GM19372 (cell line): ENCODE measurements at regions not wholly inside any gene's neighbourhood (a gene's known extent, or its start where the extent isn't known, plus 50 kb on each side); places are given as distances from the start of the nearest gene placed in this dataset.
"Not testable (repeated sequence)": the region's sequence is repeated elsewhere in the genome, so short reads cannot be mapped to it uniquely, and the experiment has no call there.

ENCODE experiments used
- ATAC-seq: cut with Tn5 transposase; IDR thresholded peaks from one replicate; pipeline ENCODE4 v1.9.1; 2021; ENCODE audit warnings: mild to moderate bottlenecking, low read depth, moderate library complexity; ENCODE audit not compliant: unreplicated experiment

DNA sequence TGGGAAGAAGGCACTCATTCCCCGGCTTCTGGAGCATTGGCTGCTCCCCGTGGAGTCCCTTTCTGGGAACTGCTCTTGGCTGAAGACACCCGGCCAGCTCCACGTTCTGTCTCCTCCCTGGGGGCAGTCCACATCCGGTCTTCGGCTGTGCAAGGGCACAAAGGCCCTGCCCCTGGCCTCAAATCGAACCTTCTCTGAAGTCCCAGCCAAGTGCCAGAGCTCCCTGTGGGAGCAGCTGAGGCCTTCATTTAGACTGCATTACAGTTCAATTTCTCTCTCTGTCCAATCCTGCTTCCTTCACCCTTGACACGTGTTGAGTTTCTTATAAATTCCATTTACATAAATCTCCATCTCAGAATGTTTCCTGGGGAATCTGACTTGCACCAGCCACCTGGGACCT, 132.9 kb upstream of the POU3F1 start:
- ATAC-seq, result no peak

GRCh38 chr1:38178216-38178615, 131.6 kb upstream of the POU3F1 start:
- ATAC-seq, result no peak

GRCh38 chr1:38175121-38175520, 128.5 kb upstream of the POU3F1 start:
- ATAC-seq, result no peak

DNA sequence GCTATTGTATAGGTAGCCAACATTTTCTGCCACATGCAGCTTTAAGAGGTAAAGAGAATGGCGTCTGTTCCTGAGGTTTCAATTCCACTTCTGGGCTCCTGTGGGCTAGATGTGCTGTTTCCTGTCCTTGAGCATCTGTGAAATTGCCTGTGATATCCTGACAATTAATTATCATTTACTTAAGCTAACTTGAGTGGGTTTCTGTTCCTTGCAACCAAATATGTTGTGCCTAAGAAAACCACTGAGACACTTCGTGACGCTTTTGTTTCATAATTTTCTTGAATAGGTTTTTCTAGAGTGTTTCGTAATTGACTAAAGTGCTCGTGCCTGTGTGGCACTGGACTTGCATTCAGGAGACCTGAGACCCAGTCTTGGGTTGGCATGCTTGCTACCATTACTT, 127.3 kb upstream of the POU3F1 start:
- ATAC-seq, result no peak

DNA sequence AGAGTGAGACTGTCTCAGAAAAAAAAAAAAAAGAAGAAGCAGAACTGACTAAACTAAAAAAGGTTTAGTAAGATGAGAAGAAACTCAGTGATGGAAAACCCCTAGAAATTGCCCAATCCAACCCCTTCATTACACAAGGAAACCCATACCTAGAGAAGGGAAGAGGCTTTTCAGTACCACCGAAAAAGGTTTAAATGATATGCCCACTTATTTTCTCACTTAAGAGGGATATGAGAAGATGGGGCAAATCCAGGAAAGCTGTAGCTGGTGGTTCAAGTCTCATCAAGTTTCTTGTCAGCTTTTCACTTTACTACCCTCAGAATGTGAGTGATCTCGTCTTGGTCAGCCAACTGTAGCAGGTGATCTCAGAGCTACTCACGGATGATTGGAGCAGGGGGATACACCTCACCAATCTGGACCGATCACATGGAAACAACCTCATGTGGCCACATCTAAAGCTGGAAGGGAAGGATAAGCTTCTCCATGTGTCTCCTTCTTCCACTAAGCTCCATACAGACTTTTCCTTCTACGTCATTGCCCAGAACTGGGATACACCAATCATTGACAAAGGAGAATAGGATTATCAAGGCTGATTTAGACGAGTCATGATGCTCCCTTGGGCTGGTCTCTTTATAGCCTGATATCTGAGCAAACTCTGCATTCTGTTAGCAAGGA, 126.7 kb upstream of the POU3F1 start:
- no peak for ATAC-seq

GRCh38 chr1:38169121-38169520, 122.5 kb upstream of the POU3F1 start:
- ATAC-seq, result no peak

GRCh38 chr1:38168365-38168764, 121.8 kb upstream of the POU3F1 start:
- ATAC-seq, result no peak

DNA sequence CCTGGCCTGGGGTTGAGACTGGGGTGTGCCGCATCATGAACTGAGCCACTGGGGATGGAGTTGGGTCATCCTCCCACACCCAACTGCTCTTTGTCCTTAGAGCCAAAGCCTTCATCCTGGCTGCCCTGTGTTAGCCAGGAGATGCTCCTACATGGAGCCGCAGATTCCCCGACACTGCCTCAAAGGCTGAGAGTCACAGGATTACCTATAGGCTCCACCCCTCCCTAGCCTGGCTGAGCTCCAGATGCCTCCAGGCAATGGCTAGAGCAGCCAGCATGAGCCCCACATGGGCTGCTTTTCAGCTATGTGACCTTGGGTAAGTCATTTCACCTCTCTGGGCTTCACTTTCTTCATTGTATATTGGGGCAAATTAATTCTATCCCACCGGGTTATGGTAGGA, 119.9 kb upstream of the POU3F1 start:
- ATAC-seq, result no peak

GRCh38 chr1:38153778-38154470, 107.3 kb upstream of the POU3F1 start:
- ATAC-seq, result no peak

DNA sequence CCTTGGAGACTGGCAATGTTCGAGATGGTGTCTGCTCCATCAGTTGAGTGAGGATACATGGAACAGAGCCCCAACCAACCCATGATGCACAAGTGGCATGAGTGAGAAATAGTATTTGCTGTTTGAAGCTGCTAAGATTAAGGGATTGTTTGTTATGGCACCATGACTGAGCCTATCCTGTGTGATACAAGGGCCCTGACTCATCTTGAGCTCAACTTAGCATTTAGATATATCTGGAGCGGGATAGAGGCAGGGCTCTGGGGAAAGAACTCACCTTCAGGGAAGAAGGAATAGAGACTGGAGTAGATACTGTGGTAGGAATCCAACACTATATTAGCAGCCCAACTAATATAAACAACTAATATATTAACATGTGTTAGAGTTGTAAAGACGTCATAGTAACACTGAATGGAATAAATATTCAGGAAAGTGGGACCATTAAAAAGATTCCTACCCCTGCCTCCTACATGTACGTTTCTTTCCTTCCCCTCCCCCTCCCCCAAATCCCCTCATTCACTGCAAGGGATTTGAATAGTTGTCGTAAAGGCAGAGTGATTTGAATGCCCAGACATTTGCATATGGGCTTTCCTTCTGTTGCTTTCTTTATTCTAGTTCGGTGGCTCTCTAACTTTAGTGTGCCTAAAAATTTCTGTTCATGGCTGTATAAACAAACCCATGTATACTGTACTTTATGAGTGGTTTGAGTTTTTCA, 106.6 kb upstream of the POU3F1 start:
- ATAC-seq, result no peak

DNA sequence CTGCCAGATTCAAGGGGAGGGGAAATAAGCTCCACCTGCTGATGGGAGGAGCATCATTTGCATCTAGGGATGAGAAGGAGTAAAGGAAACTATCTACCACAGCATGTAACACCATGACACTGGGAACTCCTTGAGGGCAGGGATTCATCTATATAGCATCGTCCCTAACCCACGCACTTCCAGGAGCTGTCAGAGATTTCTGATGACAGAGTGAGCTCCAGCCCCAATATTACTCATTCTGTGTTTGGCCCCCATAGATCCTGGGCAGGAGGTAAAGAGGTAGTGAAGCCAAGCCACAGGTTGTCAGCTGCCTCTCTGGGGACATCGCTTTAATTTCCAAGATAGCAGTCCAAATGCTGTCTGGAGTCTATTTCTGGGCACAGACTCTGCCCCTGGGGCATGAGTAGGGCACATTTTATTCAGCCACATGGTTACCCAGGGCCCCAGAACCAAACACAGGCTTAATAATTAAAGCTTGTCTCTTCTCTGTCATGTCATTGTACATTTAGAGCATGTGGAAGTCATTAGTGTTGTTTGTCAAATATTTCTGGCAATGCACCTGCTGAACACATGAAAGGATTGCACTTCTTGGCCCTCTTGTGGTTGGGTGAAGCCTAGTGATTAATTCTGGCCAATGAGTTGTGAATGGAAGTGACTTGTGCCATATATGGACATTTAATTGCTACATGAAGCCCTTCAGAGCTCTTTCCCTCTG, 105.9 kb upstream of the POU3F1 start:
- no peak for ATAC-seq

DNA sequence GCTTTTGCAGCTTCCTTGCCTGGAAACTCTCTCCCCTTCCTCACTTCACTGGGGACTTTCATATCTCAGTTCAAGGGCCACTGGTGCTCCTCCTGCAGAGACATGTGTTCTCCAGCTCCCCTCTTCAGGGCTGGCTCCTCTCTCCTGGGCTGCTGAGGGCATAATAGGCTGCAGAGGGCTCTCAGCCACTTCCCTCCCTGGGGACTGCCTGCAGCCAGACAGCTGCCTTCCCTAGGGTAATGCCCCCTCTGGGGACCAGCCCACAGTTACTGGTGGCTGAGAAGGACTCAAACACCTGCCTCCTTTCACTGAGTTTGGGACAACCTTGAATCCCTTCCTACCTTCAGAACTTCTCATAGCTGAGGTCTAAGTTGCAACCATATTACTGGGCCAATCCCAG, 104.8 kb upstream of the POU3F1 start:
- ATAC-seq, result no peak

DNA sequence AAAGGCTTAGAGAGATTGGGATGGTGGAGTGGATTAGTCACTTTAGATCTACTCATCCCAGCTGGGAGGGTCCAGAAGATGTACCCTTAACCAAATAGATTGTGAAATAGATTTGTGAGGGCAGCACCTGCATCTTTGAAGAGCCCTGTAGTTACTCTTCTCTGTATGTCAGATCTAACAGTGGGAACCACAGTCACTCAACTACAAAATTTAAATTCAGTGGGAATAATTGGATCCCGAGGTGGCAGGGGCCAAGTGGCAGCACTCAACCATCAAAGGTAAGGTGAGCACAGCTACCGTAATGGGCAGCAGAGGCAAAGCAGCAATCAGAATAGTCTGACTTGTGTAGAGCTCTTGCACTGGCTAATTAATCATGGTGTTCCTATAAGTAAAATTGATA, 99.5 kb upstream of the POU3F1 start:
- ATAC-seq, result not testable (repeated sequence)

DNA sequence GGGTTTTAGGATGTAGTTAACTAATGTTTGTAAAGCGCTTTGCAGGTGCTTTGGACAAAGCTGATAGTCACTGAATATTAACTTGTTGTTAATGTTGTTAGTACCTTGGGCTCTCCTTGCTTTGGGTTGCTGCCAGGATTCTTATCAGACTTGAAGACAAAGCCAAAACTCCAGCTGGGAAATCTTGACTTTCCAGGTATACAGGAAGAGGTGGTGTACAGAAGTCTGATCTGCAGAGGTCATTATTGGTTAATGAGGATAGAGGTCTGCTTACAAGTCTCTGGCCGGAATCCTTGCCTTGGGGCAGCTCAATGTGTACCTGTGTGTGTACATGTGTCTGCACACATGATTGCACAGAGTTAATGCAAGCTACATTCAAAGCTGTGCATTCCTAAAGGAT, 96.0 kb upstream of the POU3F1 start:
- no peak for ATAC-seq

- no peak for ATAC-seq
Measured at GRCh38 chr1:38141483-38141882, 94.9 kb upstream of the POU3F1 start.

DNA sequence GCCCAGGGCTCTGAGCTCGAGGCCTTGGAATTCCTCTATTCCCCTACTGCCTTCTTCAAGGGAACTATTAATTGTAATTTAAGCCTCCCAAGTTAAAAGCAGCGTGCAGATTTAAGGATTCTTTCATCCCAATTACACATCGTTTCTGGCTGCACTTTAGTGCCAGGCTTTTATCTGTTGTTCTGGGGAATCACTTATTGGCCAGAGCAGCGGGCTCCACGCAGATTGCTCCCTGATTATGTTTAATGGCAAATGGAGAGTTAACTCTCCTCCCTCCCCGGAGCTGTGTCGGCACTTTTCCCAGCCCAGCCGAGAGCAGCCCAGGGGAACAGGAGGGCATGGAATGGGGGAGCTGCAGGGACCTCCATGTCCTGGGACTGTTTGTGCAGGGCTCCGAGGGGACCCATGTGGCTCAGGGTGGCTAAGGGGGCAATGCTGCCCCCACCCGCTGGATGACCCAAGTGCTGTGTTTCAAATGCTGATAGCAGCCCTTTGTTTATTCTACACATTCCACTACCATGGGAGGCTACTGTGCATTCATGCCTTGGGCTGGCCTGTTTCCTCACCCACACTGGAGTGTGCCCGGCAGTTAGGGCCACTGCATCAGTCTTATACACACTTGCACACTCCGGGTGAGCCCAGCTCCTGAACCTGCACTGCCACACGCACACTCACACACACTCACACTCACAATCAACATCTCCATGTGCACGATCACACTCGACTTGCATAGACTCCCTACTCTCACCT, 93.3 kb upstream of the POU3F1 start:
- no peak for ATAC-seq

DNA sequence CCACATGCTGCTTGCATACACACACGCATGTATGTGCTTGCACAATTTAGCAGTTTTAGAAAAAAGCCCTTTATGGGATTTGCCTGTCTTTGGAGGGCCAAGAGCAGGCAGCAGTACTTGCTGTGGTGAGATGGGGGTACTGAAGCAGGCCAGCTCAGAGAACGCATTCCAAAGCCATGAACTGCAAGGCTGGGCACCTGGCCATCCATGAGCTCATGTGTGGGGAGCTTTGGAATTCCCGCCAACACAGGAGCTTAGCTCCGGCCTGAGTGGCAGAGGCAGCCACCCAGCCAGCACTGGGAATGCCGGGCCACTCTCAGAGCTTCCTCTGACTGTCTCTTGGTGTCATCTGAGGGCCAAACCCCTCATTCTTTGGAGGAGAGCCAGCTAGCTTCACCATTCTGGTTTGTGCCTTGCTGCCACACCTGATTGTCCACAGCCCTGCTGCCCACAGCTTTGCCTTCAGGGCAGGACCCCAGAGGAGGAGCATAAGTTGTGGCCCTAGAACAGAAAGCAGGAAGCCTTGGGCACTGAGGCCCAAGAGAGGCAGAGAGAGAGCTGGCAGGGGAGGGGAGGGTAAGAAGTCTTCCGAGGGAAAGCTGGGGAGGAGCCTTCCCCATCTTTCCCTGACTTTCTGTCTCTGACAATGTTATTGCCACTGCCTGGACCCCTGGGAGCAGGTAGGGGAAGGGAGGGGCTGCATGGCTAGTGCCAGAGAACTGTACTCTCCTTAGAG, 92.1 kb upstream of the POU3F1 start:
- no peak for ATAC-seq

GRCh38 chr1:38137164-38137563, 90.6 kb upstream of the POU3F1 start:
- ATAC-seq, result no peak

DNA sequence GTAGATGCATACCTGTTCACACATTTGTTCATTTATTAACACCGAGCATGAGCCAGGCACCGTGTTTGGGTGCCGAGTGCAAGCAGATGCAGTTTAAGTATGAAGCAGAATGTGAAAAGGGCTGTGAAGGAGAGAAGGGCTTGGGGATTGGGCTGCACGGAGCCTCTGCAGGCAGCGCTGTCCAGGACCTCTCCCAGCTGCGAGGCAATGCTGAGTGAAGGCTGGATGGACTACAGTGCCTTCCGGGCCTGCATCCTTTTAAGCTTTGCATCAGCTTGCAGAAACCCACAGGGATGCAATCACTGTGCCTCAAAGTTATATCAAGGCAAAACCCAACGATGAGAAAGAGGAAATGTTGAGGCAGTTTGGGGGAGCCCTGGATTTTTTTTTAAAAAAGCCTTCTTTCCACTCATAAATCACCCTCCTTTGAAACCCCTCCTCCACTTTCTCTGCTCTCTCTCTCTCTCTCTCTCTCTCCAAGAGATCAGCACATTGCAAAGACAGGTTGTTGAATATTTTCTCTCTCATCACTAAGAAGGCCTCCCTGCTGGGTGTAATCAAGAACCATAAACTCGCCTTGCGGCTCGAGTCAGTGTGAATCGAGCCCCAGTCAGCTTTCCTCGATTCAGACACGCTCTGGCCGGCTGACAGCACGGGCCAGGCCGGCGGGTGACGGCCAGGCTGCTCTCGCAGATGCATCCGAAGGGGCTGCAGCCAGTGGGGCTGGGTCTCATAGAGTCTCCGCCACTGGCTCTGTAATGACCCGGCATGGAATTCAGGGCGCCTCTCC, 89.2 kb upstream of the POU3F1 start:
- no peak for ATAC-seq
